Left ventricle myocardium inferior (tissue), 1 donor: ENCODE measurements at regions not wholly inside any gene's neighbourhood (a gene's known extent, or its start where the extent isn't known, plus 50 kb on each side); places are given as distances from the start of the nearest gene placed in this dataset.

ENCODE experiments used
- DNase-seq: peaks from one replicate; pipeline ENCODE4 v3.0.0-alpha.2; 2020
- H3K27ac ChIP-seq: fragments of 200-600 bp; replicated peaks from 2 replicates; pipeline ENCODE4 v1.8.0; 2021
- H3K27me3 ChIP-seq: fragments of 200-600 bp; 2 replicates; pipeline ENCODE4 v1.8.0; 2021; ENCODE audit warnings: low read depth
- H3K36me3 ChIP-seq: fragments of 200-600 bp; 2 replicates; pipeline ENCODE4 v1.8.0; 2021
- H3K4me1 ChIP-seq: fragments of 200-600 bp; 2 replicates; pipeline ENCODE4 v1.8.0; 2021
- H3K4me3 ChIP-seq: fragments of 200-600 bp; 2 replicates; pipeline ENCODE4 v1.8.0; 2021; ENCODE audit warnings: mild to moderate bottlenecking, moderate library complexity
- H3K9me3 ChIP-seq: fragments of 200-600 bp; replicated peaks from 2 replicates; pipeline ENCODE4 v1.8.0; 2021
- CTCF ChIP-seq: fragments of 200-600 bp; IDR thresholded peaks from 2 replicates; pipeline ENCODE4 v1.8.0; 2021; ENCODE audit warnings: antibody characterized with exemption, mild to moderate bottlenecking, borderline replicate concordance
- intact Hi-C: fragments of 100-400 bp; cut with micrococcal nuclease; formaldehyde crosslinking; loops from one replicate; pipeline ENCODE4 v1.11.0; 2022
- donor health status: DM: no; HTN: yes; CAD: no; lungs with severe emphysema.

- Histone ChIP-seq H3K27me3 (no peaks in the 10 kb centered on the region), H3K36me3 (no peaks in the 10 kb centered on the region), H3K9me3 (no peaks in the 10 kb centered on the region), H3K4me1 (no peaks in the 10 kb centered on the region), H3K4me3 (no peak overlapping the region), H3K27ac (no peak overlapping the region)
- DNase-seq = no peak
- intact Hi-C loops = no loop called here
- no peak for TF ChIP-seq CTCF
Observed at GRCh38 chr15:24899367-24899766, 55.4 kb upstream of the SNRPN start.

DNA sequence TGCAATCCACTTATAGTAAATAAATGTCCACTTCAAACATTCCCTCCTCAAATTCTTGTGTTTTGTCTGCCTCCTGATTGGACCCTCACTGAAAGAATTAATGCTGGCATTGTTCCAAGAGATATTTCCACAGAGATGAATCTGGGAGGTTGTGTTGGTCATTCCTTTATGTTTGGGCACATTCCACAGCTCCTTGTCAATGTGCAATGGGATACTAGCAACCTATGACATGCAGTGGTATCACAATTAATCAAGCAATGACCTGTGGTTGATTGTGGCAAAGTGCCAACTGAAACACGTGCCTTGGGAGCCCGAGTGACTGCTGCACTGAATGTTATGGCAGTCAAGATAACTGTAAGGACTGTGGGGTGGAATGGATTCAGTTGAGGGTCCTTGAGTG, 55.0 kb upstream of the SNRPN start:
- no peak for TF ChIP-seq CTCF
- no peak for DNase-seq
- Histone ChIP-seq H3K36me3 (no peaks in the 10 kb centered on the region), H3K4me3 (no peak overlapping the region), H3K4me1 (no peaks in the 10 kb centered on the region), H3K27me3 (no peaks in the 10 kb centered on the region), H3K27ac (no peak overlapping the region), H3K9me3 (no peaks in the 10 kb centered on the region)
- intact Hi-C loops = no loop called here

- DNase-seq = no peak
- Histone ChIP-seq H3K27ac (no peak overlapping the region), H3K4me3 (no peak overlapping the region), H3K4me1 (no peaks in the 10 kb centered on the region), H3K36me3 (no peaks in the 10 kb centered on the region), H3K9me3 (peaks cover 3% of the 10 kb centered on the region), H3K27me3 (no peaks in the 10 kb centered on the region)
- intact Hi-C loops = no loop called here
- TF ChIP-seq CTCF = no peak
Observed at GRCh38 chr15:24901409-24901808, 53.4 kb upstream of the SNRPN start.
